MCF 10A (cell line): ENCODE measurements at regions not wholly inside any gene's neighbourhood (a gene's known extent, or its start where the extent isn't known, plus 50 kb on each side); places are given as distances from the start of the nearest gene placed in this dataset.

Source experiments
- BruUV-seq: library from RNA; stranded (reverse); fragments of 400-500 nt; replicated peaks from 2 replicates; lab custom pipeline; 2021; lab: Mats Ljungman, UMichigan
- CTCF ChIA-PET: fragments of 300-600 bp; sonication (Branson Sonifier 250); formaldehyde crosslinking; extraction: SDS; loops from one replicate; lab custom pipeline; 2021; ENCODE audit warnings: antibody characterized with exemption, inconsistent platforms; lab: Yijun Ruan, JAX
- POLR2A ChIA-PET: fragments of 300-600, 350-650 bp; sonication (Branson Sonifier 250); formaldehyde crosslinking; extraction: SDS; loops from one replicate; lab custom pipeline; 2020; ENCODE audit warnings: antibody characterized with exemption, inconsistent platforms; lab: Yijun Ruan, JAX
- DNase-seq: peaks from one replicate; pipeline ENCODE4 v3.0.0-alpha.2; 2018; ENCODE audit not compliant: unreplicated experiment
- H3K27ac Mint-ChIP-seq: one replicate; pipeline ENCODE4 v1.8.0; 2022; ENCODE audit warnings: mild to moderate bottlenecking, low read depth, mixed read lengths; ENCODE audit not compliant: unreplicated experiment
- H3K27me3 Mint-ChIP-seq: one replicate; pipeline ENCODE4 v1.8.0; 2022; ENCODE audit warnings: mixed read lengths; ENCODE audit not compliant: insufficient read depth, unreplicated experiment
- H3K36me3 Mint-ChIP-seq: one replicate; pipeline ENCODE4 v1.8.0; 2022; ENCODE audit warnings: mild to moderate bottlenecking, moderate library complexity, mixed read lengths; ENCODE audit not compliant: insufficient read depth, unreplicated experiment
- H3K4me1 Mint-ChIP-seq: one replicate; pipeline ENCODE4 v1.8.0; 2022; ENCODE audit warnings: mixed read lengths; ENCODE audit not compliant: insufficient read depth, unreplicated experiment
- H3K4me3 Mint-ChIP-seq: one replicate; pipeline ENCODE4 v1.8.0; 2022; ENCODE audit warnings: mild to moderate bottlenecking, moderate library complexity, mixed read lengths; ENCODE audit not compliant: unreplicated experiment
- H3K9me3 Mint-ChIP-seq: one replicate; pipeline ENCODE4 v1.8.0; 2022; ENCODE audit warnings: mixed read lengths; ENCODE audit not compliant: unreplicated experiment
- CTCF ChIP-seq: fragments of 200-600 bp; IDR thresholded peaks from one replicate; pipeline ENCODE4 v1.8.0; 2022; ENCODE audit warnings: antibody characterized with exemption, mild to moderate bottlenecking; ENCODE audit not compliant: unreplicated experiment
- intact Hi-C: fragments of 100-400 bp; cut with micrococcal nuclease; formaldehyde crosslinking; loops from 2 replicates; pipeline ENCODE4 v1.14.1; 2022

DNA sequence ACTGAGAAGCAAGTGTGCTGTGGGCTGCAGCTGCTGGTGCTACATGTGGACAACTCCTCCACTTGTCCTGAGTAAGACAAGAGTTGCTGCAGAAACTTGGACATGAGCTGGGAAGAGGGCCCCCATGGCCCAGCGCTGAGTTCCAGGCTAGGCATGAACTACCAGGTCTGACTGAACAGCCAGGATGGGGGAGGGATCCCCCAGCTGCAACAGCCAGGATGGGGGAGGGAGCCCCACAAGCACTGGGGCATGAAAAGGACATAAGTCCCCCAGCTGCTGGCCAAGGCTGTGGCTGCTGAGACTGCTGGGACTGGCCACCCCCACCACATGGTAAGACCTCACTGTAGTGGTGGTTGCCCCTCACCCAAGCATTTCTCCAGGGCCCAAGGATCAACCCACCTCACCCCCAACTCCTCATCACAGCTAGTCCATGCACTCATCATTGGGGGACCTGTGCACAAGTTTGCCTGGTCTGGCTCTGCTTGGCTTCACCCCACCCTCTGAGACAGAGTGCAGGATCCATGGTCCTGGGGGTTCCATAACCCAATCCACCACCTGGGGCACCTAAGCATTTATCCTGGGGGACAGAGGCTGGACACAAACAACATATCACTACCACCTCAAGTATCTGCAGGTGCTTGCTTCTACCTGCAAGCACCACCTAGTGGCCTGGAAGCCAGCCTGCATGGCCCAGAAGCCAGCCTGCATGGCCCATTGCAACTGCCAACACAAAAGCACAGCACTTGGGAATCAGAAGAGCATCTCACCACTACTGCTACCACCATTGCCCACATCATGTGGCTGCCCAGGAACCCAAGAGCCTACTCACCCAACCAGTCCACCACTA lies 84.5 kb upstream of the STT3B start:
- CTCF ChIA-PET = interaction anchor here (0.6 to 1.7 kb wide), 4 partner anchors 15 to 711 kb away, joined by 3 to 4 read pairs (median 4); no protein-coding TSS in a partner anchor
- no TSS peak for BruUV-seq
- intact Hi-C loops = loop anchor here (5.0 to 10.0 kb wide), 2 partner anchors 473 to 681 kb away; no protein-coding TSS in a partner anchor

DNA sequence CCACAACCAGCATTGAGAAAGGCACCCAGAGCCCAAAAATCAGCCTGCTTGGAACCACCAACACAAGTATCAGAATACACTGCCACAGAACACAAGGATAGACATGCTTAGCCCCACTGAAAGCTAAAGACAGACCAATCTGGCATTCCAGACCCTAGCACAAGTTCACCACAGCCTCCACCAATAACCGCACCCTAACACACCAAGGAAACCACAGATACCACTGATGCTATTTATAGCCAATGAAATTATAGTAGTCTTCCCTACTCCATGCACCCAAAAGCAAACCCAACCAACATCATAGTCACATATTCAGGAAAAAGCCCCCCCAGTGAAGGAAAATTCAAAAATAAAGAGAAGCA lies 83.9 kb upstream of the STT3B start:
- Mint-ChIP-seq H3K27me3 (peaks cover 8% of the 10 kb centered on the region), H3K27ac (no peak overlapping the region), H3K4me3 (no peak overlapping the region), H3K4me1 (no peaks in the 10 kb centered on the region), H3K9me3 (no peaks in the 10 kb centered on the region), H3K36me3 (no peaks in the 10 kb centered on the region)
- no TSS peak for BruUV-seq
- CTCF ChIA-PET = interaction anchor here (1.0 to 1.7 kb wide), 2 partner anchors 22 to 82 kb away, joined by 3 to 4 read pairs; no protein-coding TSS in a partner anchor
- POLR2A ChIA-PET = interaction anchor here (0.7 kb wide), 1 partner anchor 726 kb away, joined by 4 read pairs; no protein-coding TSS in a partner anchor
- intact Hi-C loops = loop anchor here (5.0 to 10.0 kb wide), 2 partner anchors 474 to 682 kb away; no protein-coding TSS in a partner anchor
- TF ChIP-seq CTCF = no peak
- no peak for DNase-seq

More for the DNA sequence above, 84.5 kb upstream of the STT3B start:
- Mint-ChIP-seq H3K36me3 (no peaks in the 10 kb centered on the region), H3K27ac (no peak overlapping the region), H3K4me1 (no peaks in the 10 kb centered on the region), H3K9me3 (no peaks in the 10 kb centered on the region), H3K4me3 (no peak overlapping the region), H3K27me3 (peaks cover 2% of the 10 kb centered on the region)
- POLR2A ChIA-PET = no interaction called here
- DNase-seq = peak; percentile 47
- peak; percentile 48 for TF ChIP-seq CTCF

GRCh38 chr3:31449318-31449717 lies 83.4 kb upstream of the STT3B start:
- no TSS peak for BruUV-seq
- ChIA-PET CTCF (interaction anchor here (1.7 kb wide), 1 partner anchor 21 kb away, joined by 4 read pairs; no protein-coding TSS in a partner anchor), POLR2A (interaction anchor here (0.7 kb wide), 1 partner anchor 726 kb away, joined by 4 read pairs; no protein-coding TSS in a partner anchor)
- Mint-ChIP-seq H3K27ac (no peak overlapping the region), H3K9me3 (no peaks in the 10 kb centered on the region), H3K4me3 (no peak overlapping the region), H3K4me1 (no peaks in the 10 kb centered on the region), H3K27me3 (peaks cover 12% of the 10 kb centered on the region), H3K36me3 (no peaks in the 10 kb centered on the region)
- intact Hi-C loops = loop anchor here (5.0 to 10.0 kb wide), 2 partner anchors 475 to 682 kb away; no protein-coding TSS in a partner anchor
- no peak for TF ChIP-seq CTCF
- no peak for DNase-seq

DNA sequence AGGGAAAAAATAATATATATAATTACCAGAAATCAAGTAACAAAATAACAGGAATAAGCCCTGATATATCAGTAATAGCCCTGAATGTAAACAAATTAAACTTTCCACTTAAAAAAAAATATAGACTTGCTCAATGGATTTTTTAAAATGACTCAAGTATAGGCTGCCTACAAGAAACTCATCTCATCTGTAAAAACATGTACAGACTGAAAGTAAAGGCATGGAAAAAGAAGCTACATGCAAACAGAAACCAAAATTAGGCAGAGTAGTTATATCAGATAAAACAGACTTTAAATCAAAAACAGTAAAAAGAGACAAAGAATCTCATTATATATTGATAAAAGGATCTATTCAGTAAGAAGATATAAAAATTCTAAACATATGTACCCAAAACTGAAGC lies 82.4 kb upstream of the STT3B start:
- Mint-ChIP-seq H3K4me1 (no peaks in the 10 kb centered on the region), H3K27ac (no peak overlapping the region), H3K27me3 (peaks cover 22% of the 10 kb centered on the region), H3K4me3 (no peak overlapping the region), H3K9me3 (no peaks in the 10 kb centered on the region), H3K36me3 (no peaks in the 10 kb centered on the region)
- ChIA-PET CTCF (no interaction called here), POLR2A (interaction anchor here (0.8 kb wide), 1 partner anchor 10 kb away, joined by 3 read pairs; no protein-coding TSS in a partner anchor)
- no TSS peak for BruUV-seq
- DNase-seq = no peak
- no peak for TF ChIP-seq CTCF
- intact Hi-C loops = no loop called here
